ENCODE measurements at regions not wholly inside any gene's neighbourhood (a gene's known extent, or its start where the extent isn't known, plus 50 kb on each side); places are given as distances from the start of the nearest gene placed in this dataset.

GRCh38 chr6:170081556-170081955 lies 209.3 kb downstream of the DLL1 start:
- no peak for TF ChIP-seq CTCF (conservative IDR thresholded peaks at IDR 0.05; ENCODE audit: low read depth, low read length)
- DNase-seq (ENCODE audit: low read depth) = no peak
- H3K4me3 ChIP-seq (ENCODE audit: low read depth, low read length) = no peak overlapping the region

- no peak for DNase-seq (ENCODE audit: low read depth)
- no peak overlapping the region for H3K4me3 ChIP-seq (ENCODE audit: low read depth, low read length)
- no peak for TF ChIP-seq CTCF (conservative IDR thresholded peaks at IDR 0.05; ENCODE audit: low read depth, low read length)
Observed at GRCh38 chr6:170080828-170081371, 210.0 kb downstream of the DLL1 start.

- no peak for TF ChIP-seq CTCF (conservative IDR thresholded peaks at IDR 0.05; ENCODE audit: low read depth, low read length)
- H3K4me3 ChIP-seq (ENCODE audit: low read depth, low read length) = no peak overlapping the region
- no peak for DNase-seq (ENCODE audit: low read depth)
Observed at GRCh38 chr6:170080169-170080827, 210.6 kb downstream of the DLL1 start.

- DNase-seq (ENCODE audit: low read depth) = no peak
- no peak overlapping the region for H3K4me3 ChIP-seq (ENCODE audit: low read depth, low read length)
- TF ChIP-seq CTCF (conservative IDR thresholded peaks at IDR 0.05; ENCODE audit: low read depth, low read length) = no peak
Observed at GRCh38 chr6:170076466-170077165, 214.3 kb downstream of the DLL1 start.

GRCh38 chr6:170075659-170076223 lies 215.1 kb downstream of the DLL1 start:
- no peak for DNase-seq (ENCODE audit: low read depth)

GRCh38 chr6:170074907-170075306 lies 216.0 kb downstream of the DLL1 start:
- no peak for TF ChIP-seq CTCF (conservative IDR thresholded peaks at IDR 0.05; ENCODE audit: low read depth, low read length)

More at GRCh38 chr6:170075659-170076223, 215.1 kb downstream of the DLL1 start:
- H3K4me3 ChIP-seq (ENCODE audit: low read depth, low read length) = no peak overlapping the region
- no peak for TF ChIP-seq CTCF (conservative IDR thresholded peaks at IDR 0.05; ENCODE audit: low read depth, low read length)

More at GRCh38 chr6:170074907-170075306, 216.0 kb downstream of the DLL1 start:
- no peak overlapping the region for H3K4me3 ChIP-seq (ENCODE audit: low read depth, low read length)
- no peak for DNase-seq (ENCODE audit: low read depth)
